CD14-positive monocyte (primary cell): ENCODE measurements at regions not wholly inside any gene's neighbourhood (a gene's known extent, or its start where the extent isn't known, plus 50 kb on each side); places are given as distances from the start of the nearest gene placed in this dataset.

Experiments
- DNase-seq, 3 donors: peaks; one replicate each; pipeline ENCODE4 v3.0.0-alpha.2; 2011 to 2022
- H2AFZ ChIP-seq: 2 replicates; pipeline ENCODE4 v1.6.0; 2012; ENCODE audit warnings: mild to moderate bottlenecking, low read depth, low read length, inconsistent platforms; ENCODE audit not compliant: insufficient read depth, poor library complexity, severe bottlenecking
- H3K27ac ChIP-seq, 2 donors: 1 replicate in 1 of 2; 2 replicates in 1 of 2; pipeline ENCODE4 v1.5.1; 2012 to 2013; ENCODE audit warnings: low read length in 2 of 2, control low read depth in 1 of 2, inconsistent platforms in 1 of 2, low read depth in 1 of 2, mild to moderate bottlenecking in 1 of 2
- H3K27me3 ChIP-seq, 2 donors: one replicate each; pipeline versions ENCODE4 v1.6.0 to v1.6.1; 2011 to 2013; ENCODE audit warnings: low read length in 2 of 2; ENCODE audit not compliant: control insufficient read depth in 2 of 2, insufficient read depth in 2 of 2
- H3K36me3 ChIP-seq, 2 donors: replicated peaks in 1 of 2; 1 replicate in 1 of 2; 2 replicates in 1 of 2; pipeline versions ENCODE4 v1.5.1 to v1.6.1; 2012 to 2013; ENCODE audit warnings: low read length in 2 of 2, control low read depth in 1 of 2, inconsistent platforms in 1 of 2, mild to moderate bottlenecking in 1 of 2; ENCODE audit not compliant: insufficient read depth in 2 of 2, control insufficient read depth in 1 of 2
- H3K4me1 ChIP-seq, 2 donors: 1 replicate in 1 of 2; 2 replicates in 1 of 2; pipeline versions ENCODE4 v1.5.1 to v1.6.1; 2012 to 2013; ENCODE audit warnings: low read length in 2 of 2, control low read depth in 1 of 2, inconsistent platforms in 1 of 2, mild to moderate bottlenecking in 1 of 2, moderate library complexity in 1 of 2; ENCODE audit not compliant: insufficient read depth in 2 of 2, control insufficient read depth in 1 of 2
- H3K4me2 ChIP-seq: replicated peaks from 2 replicates; pipeline ENCODE3; 2012; ENCODE audit warnings: low read length, moderate library complexity, mild to moderate bottlenecking; ENCODE audit not compliant: poor library complexity, severe bottlenecking; ENCODE audit errors: extremely low read depth
- H3K4me3 ChIP-seq, 3 experiments: fragments of 200-600 bp in 1 of 3; sonication (generic) in 1 of 3; replicated peaks in 1 of 3; 1 replicate in 2 of 3; 2 replicates in 1 of 3; pipeline ENCODE4 v1.5.1; 2011 to 2013; ENCODE audit warnings: low read length in 3 of 3, mild to moderate bottlenecking in 3 of 3, control low read depth in 2 of 3, low read depth in 2 of 3, inconsistent platforms in 1 of 3, moderate library complexity in 1 of 3
- H3K79me2 ChIP-seq: 2 replicates; pipeline ENCODE4 v1.6.0; 2012; ENCODE audit warnings: mild to moderate bottlenecking, control low read depth, inconsistent platforms, low read length, moderate library complexity; ENCODE audit not compliant: insufficient read depth
- H3K9ac ChIP-seq: 2 replicates; pipeline ENCODE4 v1.6.0; 2017; ENCODE audit warnings: low read length, mild to moderate bottlenecking; ENCODE audit not compliant: insufficient read depth, poor library complexity, severe bottlenecking
- H3K9me3 ChIP-seq, 2 donors: replicated peaks in 1 of 2; 1 replicate in 1 of 2; 2 replicates in 1 of 2; pipeline versions ENCODE4 v1.5.1 to v1.6.1; 2012 to 2013; ENCODE audit warnings: low read length in 2 of 2, control low read depth in 1 of 2; ENCODE audit not compliant: control insufficient read depth in 1 of 2, insufficient read depth in 1 of 2
- H4K20me1 ChIP-seq: 2 replicates; pipeline ENCODE4 v1.6.0; 2012; ENCODE audit warnings: mild to moderate bottlenecking, low read length, control low read depth, moderate library complexity; ENCODE audit not compliant: insufficient read depth
- H3K27ac Mint-ChIP-seq, 7 donors: one replicate each; pipeline ENCODE4 v1.8.0; 2020; ENCODE audit warnings: mild to moderate bottlenecking in 7 of 7, mixed read lengths in 7 of 7, moderate library complexity in 6 of 7, inconsistent platforms in 2 of 7
- H3K27me3 Mint-ChIP-seq, 3 donors: one replicate each; pipeline ENCODE4 v1.8.0; 2021 to 2022; ENCODE audit warnings: low read depth in 3 of 3, mild to moderate bottlenecking in 3 of 3, mixed read lengths in 3 of 3, moderate library complexity in 3 of 3, inconsistent platforms in 1 of 3
- H3K36me3 Mint-ChIP-seq, 2 donors: one replicate each; pipeline ENCODE4 v1.8.0; 2020; ENCODE audit warnings: mixed read lengths in 2 of 2, inconsistent platforms in 1 of 2, mild to moderate bottlenecking in 1 of 2
- H3K4me1 Mint-ChIP-seq: one replicate; pipeline ENCODE4 v1.8.0; 2020; ENCODE audit warnings: mild to moderate bottlenecking, mixed read lengths
- H3K4me3 Mint-ChIP-seq, 2 donors: one replicate each; pipeline ENCODE4 v1.8.0; 2020; ENCODE audit warnings: mild to moderate bottlenecking in 2 of 2, mixed read lengths in 2 of 2, moderate library complexity in 1 of 2
- H3K9me3 Mint-ChIP-seq, 7 donors: one replicate each; pipeline ENCODE4 v1.8.0; 2020 to 2022; ENCODE audit warnings: mixed read lengths in 7 of 7, mild to moderate bottlenecking in 6 of 7, moderate library complexity in 6 of 7, inconsistent platforms in 2 of 7
- CTCF ChIP-seq: fragments of 200-600 bp; IDR thresholded peaks from one replicate; pipeline ENCODE4 v1.8.0; 2022; ENCODE audit warnings: antibody characterized with exemption, mild to moderate bottlenecking
- WGBS: methylation state at CpG from one replicate; pipeline ENCODE4 v1.1.5; 2013; ENCODE audit warnings: missing lambda C conversion rate; ENCODE audit not compliant: insufficient coverage; 5-methylcytosine and 5-hydroxymethylcytosine counted together
- intact Hi-C, 2 donors: fragments of 100-400 bp; cut with micrococcal nuclease; formaldehyde crosslinking; loops; one replicate each; pipeline versions ENCODE4 v1.15.0 to v1.15.1; 2023

GRCh38 chr18:69138088-69138487 lies 262.6 kb upstream of the DOK6 start:
- H3K27ac Mint-ChIP-seq: no peak overlapping the region
- peaks cover 4 to 13% (median 6%) of the 10 kb centered on the region in 7 donors for H3K9me3 Mint-ChIP-seq
- no peaks in the 10 kb centered on the region for H3K36me3 ChIP-seq
- no peaks in the 10 kb centered on the region for H3K27me3 ChIP-seq
- H3K4me2 ChIP-seq: no peak overlapping the region
- no peak for DNase-seq
- H2AFZ ChIP-seq: no peak overlapping the region
- no peak overlapping the region for H3K9ac ChIP-seq
- H3K27ac ChIP-seq: no peak overlapping the region
- WGBS: no CpG with 5 or more reads among the region's 2 CpGs
- TF ChIP-seq CTCF: no peak
- intact Hi-C loops: no loop called here
- H3K4me1 Mint-ChIP-seq: no peaks in the 10 kb centered on the region
- H3K27me3 Mint-ChIP-seq: no peaks in the 10 kb centered on the region
- H3K9me3 ChIP-seq: peaks cover 2 to 6% of the 10 kb centered on the region in 2 donors
- H3K4me3 Mint-ChIP-seq: no peak overlapping the region
- H4K20me1 ChIP-seq: no peaks in the 10 kb centered on the region
- no peaks in the 10 kb centered on the region for H3K36me3 Mint-ChIP-seq
- H3K4me1 ChIP-seq: no peaks in the 10 kb centered on the region
- no peaks in the 10 kb centered on the region for H3K79me2 ChIP-seq
- H3K4me3 ChIP-seq: no peak overlapping the region

GRCh38 chr18:69143084-69143483 lies 257.6 kb upstream of the DOK6 start:
- Mint-ChIP-seq H3K9me3 (peaks cover 2 to 12% (median 5%) of the 10 kb centered on the region in 7 donors), H3K4me3 (no peak overlapping the region), H3K27ac (no peak overlapping the region), H3K4me1 (no peaks in the 10 kb centered on the region), H3K36me3 (no peaks in the 10 kb centered on the region), H3K27me3 (peaks cover 0 to 3% (median 2%) of the 10 kb centered on the region in 3 donors)
- no peak for DNase-seq
- no peaks in the 10 kb centered on the region for H3K79me2 ChIP-seq
- H3K4me2 ChIP-seq: no peak overlapping the region
- intact Hi-C loops: no loop called here
- H4K20me1 ChIP-seq: no peaks in the 10 kb centered on the region
- H3K9ac ChIP-seq: no peak overlapping the region
- H3K27me3 ChIP-seq: no peaks in the 10 kb centered on the region
- TF ChIP-seq CTCF: no peak
- peaks cover 0 to 3% of the 10 kb centered on the region in 2 donors for H3K9me3 ChIP-seq
- no peaks in the 10 kb centered on the region for H3K36me3 ChIP-seq
- no peak overlapping the region for H3K4me3 ChIP-seq
- no peak overlapping the region for H2AFZ ChIP-seq
- no CpG with 5 or more reads among the region's 2 CpGs for WGBS
- no peak overlapping the region for H3K27ac ChIP-seq
- no peaks in the 10 kb centered on the region for H3K4me1 ChIP-seq
